Kidney epithelial cell (primary cell): ENCODE measurements at regions not wholly inside any gene's neighbourhood (a gene's known extent, or its start where the extent isn't known, plus 50 kb on each side); places are given as distances from the start of the nearest gene placed in this dataset.

ENCODE experiments used
- DNase-seq: peaks from one replicate; pipeline ENCODE4 v3.0.0-alpha.2; 2010; ENCODE audit warnings: low read depth
- H3K27me3 ChIP-seq: 2 replicates; pipeline ENCODE4 v1.6.0; 2011; ENCODE audit warnings: low read length; ENCODE audit not compliant: control insufficient read depth, insufficient read depth
- H3K36me3 ChIP-seq: 2 replicates; pipeline ENCODE4 v1.5.1; 2011; ENCODE audit warnings: low read length; ENCODE audit not compliant: control insufficient read depth, insufficient read depth
- H3K4me3 ChIP-seq: 2 replicates; pipeline ENCODE4 v1.5.1; 2011; ENCODE audit warnings: low read depth, mild to moderate bottlenecking, control low read depth, low read length
- CTCF ChIP-seq: IDR thresholded peaks from 2 replicates; pipeline ENCODE4 v1.5.1; 2011; ENCODE audit warnings: mild to moderate bottlenecking, moderate library complexity, low read length, control low read depth, inconsistent platforms; ENCODE audit not compliant: insufficient read depth, poor library complexity, severe bottlenecking

GRCh38 chr3:41031401-41031800 lies 167.9 kb upstream of the CTNNB1 start:
- no peak for DNase-seq
- no peaks in the 10 kb centered on the region for H3K36me3 ChIP-seq
- no peaks in the 10 kb centered on the region for H3K27me3 ChIP-seq
- TF ChIP-seq CTCF: no peak
- no peak overlapping the region for H3K4me3 ChIP-seq

- no peak for DNase-seq
- H3K36me3 ChIP-seq: no peaks in the 10 kb centered on the region
- H3K4me3 ChIP-seq: no peak overlapping the region
- H3K27me3 ChIP-seq: no peaks in the 10 kb centered on the region
- TF ChIP-seq CTCF: no peak
These were observed 165.3 kb upstream of the CTNNB1 start for GRCh38 chr3:41033956-41034519.

GRCh38 chr3:41035456-41036022 lies 163.8 kb upstream of the CTNNB1 start:
- no peaks in the 10 kb centered on the region for H3K36me3 ChIP-seq
- no peak for TF ChIP-seq CTCF
- DNase-seq: no peak
- no peaks in the 10 kb centered on the region for H3K27me3 ChIP-seq
- H3K4me3 ChIP-seq: no peak overlapping the region

GRCh38 chr3:41037651-41038334 lies 161.5 kb upstream of the CTNNB1 start:
- TF ChIP-seq CTCF: no peak
- Histone ChIP-seq H3K27me3 (no peaks in the 10 kb centered on the region), H3K36me3 (no peaks in the 10 kb centered on the region), H3K4me3 (no peak overlapping the region)
- DNase-seq: no peak

DNA sequence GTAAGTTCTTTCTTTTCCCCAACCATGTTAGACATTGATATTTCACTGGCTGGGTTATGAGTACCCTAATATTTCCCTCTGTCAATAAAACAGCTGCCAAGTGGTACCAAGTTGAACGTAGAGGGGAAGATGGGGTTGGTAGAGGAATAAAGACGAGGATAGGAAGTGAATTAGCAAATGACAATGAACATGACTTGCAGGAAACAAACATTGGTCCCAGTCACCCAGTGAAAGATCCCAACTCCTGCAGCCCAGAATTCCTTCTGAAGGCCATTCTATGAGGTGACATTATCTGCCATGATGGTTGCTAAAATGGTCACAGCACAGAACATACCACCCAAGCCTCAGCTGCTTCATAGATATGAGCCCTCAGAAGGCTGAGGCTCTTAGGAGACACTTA lies 159.0 kb upstream of the CTNNB1 start:
- Histone ChIP-seq H3K4me3 (no peak overlapping the region), H3K27me3 (no peaks in the 10 kb centered on the region), H3K36me3 (no peaks in the 10 kb centered on the region)
- no peak for DNase-seq
- no peak for TF ChIP-seq CTCF
